IMR-90 (cell line): ENCODE measurements at regions not wholly inside any gene's neighbourhood (a gene's known extent, or its start where the extent isn't known, plus 50 kb on each side); places are given as distances from the start of the nearest gene placed in this dataset.

ENCODE experiments used
- ATAC-seq: fragments of 200-7000 bp; cut with Tn5 transposase; 2 replicates; pipeline ENCODE4 v1.9.1; 2020; ENCODE audit warnings: low read depth, mild to moderate bottlenecking, moderate library complexity
- BruUV-seq: library from RNA; stranded (reverse); fragments of 400-500 nt; replicated peaks from 2 replicates; lab custom pipeline; 2021; lab: Mats Ljungman, UMichigan
- CTCF ChIA-PET: fragments of 300-600 bp; formaldehyde crosslinking; extraction: SDS; loops from one replicate; lab custom pipeline; 2021; ENCODE audit warnings: antibody characterized with exemption; lab: Yijun Ruan, JAX
- POLR2A ChIA-PET: fragments of 300-600 bp; sonication (Branson Sonifier 250); formaldehyde crosslinking; loops from one replicate; lab custom pipeline; 2022; ENCODE audit warnings: antibody characterized with exemption; ENCODE audit not compliant: unreplicated experiment; lab: Charles Lee
- DNase-seq: peaks from one replicate; pipeline ENCODE4 v3.0.0; 2013
- H2AFZ ChIP-seq: replicated peaks from 2 replicates; pipeline ENCODE3; 2013; ENCODE audit warnings: low read length, mild to moderate bottlenecking; ENCODE audit not compliant: poor library complexity
- H2AK5ac ChIP-seq: 2 replicates; pipeline ENCODE4 v1.6.1; 2013; ENCODE audit warnings: low read depth, low read length, inconsistent platforms
- H2AK9ac ChIP-seq: replicated peaks from 2 replicates; pipeline ENCODE3; 2013; ENCODE audit warnings: mild to moderate bottlenecking, low read depth, low read length, moderate library complexity; ENCODE audit not compliant: poor library complexity
- H2BK120ac ChIP-seq: 2 replicates; pipeline ENCODE4 v1.6.1; 2013; ENCODE audit warnings: low read depth, low read length, inconsistent platforms
- H2BK15ac ChIP-seq: 3 replicates; pipeline ENCODE4 v1.6.1; 2013; ENCODE audit warnings: low read depth, low read length, inconsistent platforms
- H2BK20ac ChIP-seq: 2 replicates; pipeline ENCODE4 v1.6.1; 2013; ENCODE audit warnings: low read depth, mild to moderate bottlenecking, inconsistent platforms, low read length, moderate library complexity
- H2BK5ac ChIP-seq: 2 replicates; pipeline ENCODE4 v1.6.1; 2013; ENCODE audit warnings: mild to moderate bottlenecking, low read depth, low read length, inconsistent platforms; ENCODE audit not compliant: poor library complexity, severe bottlenecking
- H3K14ac ChIP-seq: replicated peaks from 2 replicates; pipeline ENCODE4 v1.6.1; 2013; ENCODE audit warnings: low read depth, low read length, inconsistent platforms
- H3K18ac ChIP-seq: 2 replicates; pipeline ENCODE4 v1.6.1; 2013; ENCODE audit warnings: low read depth, low read length, control low read depth
- H3K23ac ChIP-seq: 2 replicates; pipeline ENCODE4 v1.6.1; 2013; ENCODE audit warnings: low read depth, low read length, inconsistent platforms
- H3K27ac ChIP-seq: 2 replicates; pipeline ENCODE4 v1.5.1; 2013; ENCODE audit warnings: mild to moderate bottlenecking, control low read depth, low read length; ENCODE audit not compliant: insufficient read depth
- H3K27me3 ChIP-seq: 2 replicates; pipeline ENCODE4 v1.6.1; 2013; ENCODE audit warnings: low read length; ENCODE audit not compliant: control insufficient read depth, insufficient read depth
- H3K36me3 ChIP-seq: 2 replicates; pipeline ENCODE4 v1.6.1; 2013; ENCODE audit warnings: low read length, mixed read lengths; ENCODE audit not compliant: control insufficient read depth, insufficient read depth
- H3K4ac ChIP-seq: 2 replicates; pipeline ENCODE4 v1.6.1; 2013; ENCODE audit warnings: low read depth, low read length, inconsistent platforms
- H3K4me1 ChIP-seq: 2 replicates; pipeline ENCODE4 v1.6.1; 2013; ENCODE audit warnings: low read length, mixed read lengths; ENCODE audit not compliant: control insufficient read depth, insufficient read depth
- H3K4me2 ChIP-seq: 2 replicates; pipeline ENCODE4 v1.6.1; 2013; ENCODE audit warnings: low read depth, mild to moderate bottlenecking, control low read depth, low read length, moderate library complexity
- H3K4me3 ChIP-seq: 2 replicates; pipeline ENCODE4 v1.5.1; 2013; ENCODE audit warnings: low read depth, mild to moderate bottlenecking, control low read depth, low read length, moderate library complexity; ENCODE audit not compliant: insufficient read depth
- H3K56ac ChIP-seq: 2 replicates; pipeline ENCODE4 v1.6.1; 2013; ENCODE audit warnings: low read length, inconsistent platforms; ENCODE audit not compliant: insufficient read depth; ENCODE audit errors: extremely low read depth
- H3K79me1 ChIP-seq, 2 experiments: 2 replicates each; pipeline ENCODE4 v1.6.1; 2013; ENCODE audit warnings: low read length in 2 of 2, inconsistent platforms in 1 of 2, low read depth in 1 of 2
- H3K9ac ChIP-seq: 2 replicates; pipeline ENCODE4 v1.6.1; 2013; ENCODE audit warnings: low read depth, low read length, control low read depth
- H3K9me1 ChIP-seq: 2 replicates; pipeline ENCODE4 v1.6.1; 2013; ENCODE audit warnings: low read length, inconsistent platforms; ENCODE audit not compliant: insufficient read depth
- H3K9me3 ChIP-seq: 2 replicates; pipeline ENCODE4 v1.6.1; 2013; ENCODE audit warnings: low read length; ENCODE audit not compliant: control insufficient read depth, insufficient read depth
- H4K20me1 ChIP-seq: 2 replicates; pipeline ENCODE4 v1.6.1; 2013; ENCODE audit warnings: low read length, inconsistent platforms; ENCODE audit not compliant: insufficient read depth
- H4K5ac ChIP-seq: 2 replicates; pipeline ENCODE4 v1.6.1; 2013; ENCODE audit warnings: mild to moderate bottlenecking, low read depth, low read length, control low read depth
- H4K8ac ChIP-seq, 2 experiments: 2 replicates each; pipeline ENCODE4 v1.6.1; 2013; ENCODE audit warnings: low read depth in 2 of 2, low read length in 2 of 2, control low read depth in 1 of 2, inconsistent platforms in 1 of 2
- H4K91ac ChIP-seq: 2 replicates; pipeline ENCODE4 v1.6.1; 2013; ENCODE audit warnings: low read depth, low read length, inconsistent platforms; ENCODE audit not compliant: insufficient read depth
- MAFK ChIP-seq: IDR thresholded peaks from 2 replicates; pipeline ENCODE4 v1.6.1; 2012; ENCODE audit warnings: low read depth, low read length, improper control_type of control experiment
- RAD21 ChIP-seq: IDR thresholded peaks from 2 replicates; pipeline ENCODE4 v1.6.1; 2012; ENCODE audit warnings: low read length, improper control_type of control experiment
- WGBS, 2 experiments: methylation state at CpG; one replicate each; pipeline versions ENCODE4 v1.1.5 to v1.1.7; 2013; ENCODE audit warnings: missing lambda C conversion rate in 2 of 2; ENCODE audit not compliant: insufficient read length in 1 of 2; ENCODE audit errors: extremely low coverage in 2 of 2; 5-methylcytosine and 5-hydroxymethylcytosine counted together
- dilution Hi-C: fragments of 300-500 bp; cut with HindIII; formaldehyde crosslinking; loops from one replicate; pipeline ENCODE4 v1.14.3; 2018; ENCODE audit warnings: low sequenced_read_pairs; ENCODE audit not compliant: unreplicated experiment
- in situ Hi-C: fragments of 300-500 bp; cut with MboI; formaldehyde crosslinking; loops from 3 replicates; pipeline ENCODE4 v1.14.3; 2019; ENCODE audit warnings: low sequenced_read_pairs, inconsistent platforms, mixed read lengths
- intact Hi-C: fragments of 100-400 bp; cut with micrococcal nuclease; formaldehyde crosslinking; loops from 2 replicates; pipeline ENCODE4 v1.10.0; 2022

GRCh38 chr10:62648921-62649320 is 155.6 kb upstream of the ADO start:
- Histone ChIP-seq H3K36me3 (no peaks in the 10 kb centered on the region), H3K18ac (no peak overlapping the region), H2BK15ac (no peak overlapping the region), H2BK20ac (no peak overlapping the region), H3K4me1 (no peaks in the 10 kb centered on the region), H3K9me3 (no peaks in the 10 kb centered on the region), H2AK5ac (no peak overlapping the region), H2AK9ac (no peak overlapping the region), H4K5ac (no peak overlapping the region), H3K14ac (no peak overlapping the region), H4K8ac (no peak overlapping the region), H4K91ac (no peak overlapping the region), H3K9me1 (no peaks in the 10 kb centered on the region), H3K4me3 (no peak overlapping the region), H3K27ac (no peak overlapping the region), H3K9ac (no peak overlapping the region), H3K79me1 (no peaks in the 10 kb centered on the region), H2BK120ac (no peak overlapping the region), H3K27me3 (peaks cover 4% of the 10 kb centered on the region; the same call in 1 of the 2 replicates), H3K4me2 (no peak overlapping the region), H3K56ac (no peak overlapping the region), H2BK5ac (no peak overlapping the region), H4K20me1 (no peaks in the 10 kb centered on the region), H3K4ac (no peak overlapping the region), H2AFZ (no peak overlapping the region), H3K23ac (no peak overlapping the region)
- dilution Hi-C loops (no loop called here), intact Hi-C loops (no loop called here), in situ Hi-C loops (no loop called here)
- POLR2A ChIA-PET, result no interaction called here
- DNase-seq (no peak), ATAC-seq (no peak)
- CTCF ChIA-PET, result no interaction called here
- TF ChIP-seq RAD21 (no peak), MAFK (no peak)
- BruUV-seq, result no TSS peak
- no CpG with 5 or more reads among the region's 1 CpG for WGBS, 2 experiments
